GM12864 (cell line): ENCODE measurements at regions not wholly inside any gene's neighbourhood (a gene's known extent, or its start where the extent isn't known, plus 50 kb on each side); places are given as distances from the start of the nearest gene placed in this dataset.

Experiments used
- DNase-seq: peaks from one replicate; pipeline ENCODE4 v3.0.0-alpha.2; 2011; ENCODE audit warnings: low read depth
- H3K4me3 ChIP-seq: 2 replicates; pipeline ENCODE4 v1.5.1; 2011; ENCODE audit warnings: mild to moderate bottlenecking, low read depth, low read length, control low read depth
- CTCF ChIP-seq: IDR thresholded peaks from 2 replicates; pipeline ENCODE4 v1.5.1; 2011; ENCODE audit warnings: low read depth, mild to moderate bottlenecking, moderate library complexity, low read length, control low read depth, inconsistent platforms; ENCODE audit errors: missing control alignments

DNA sequence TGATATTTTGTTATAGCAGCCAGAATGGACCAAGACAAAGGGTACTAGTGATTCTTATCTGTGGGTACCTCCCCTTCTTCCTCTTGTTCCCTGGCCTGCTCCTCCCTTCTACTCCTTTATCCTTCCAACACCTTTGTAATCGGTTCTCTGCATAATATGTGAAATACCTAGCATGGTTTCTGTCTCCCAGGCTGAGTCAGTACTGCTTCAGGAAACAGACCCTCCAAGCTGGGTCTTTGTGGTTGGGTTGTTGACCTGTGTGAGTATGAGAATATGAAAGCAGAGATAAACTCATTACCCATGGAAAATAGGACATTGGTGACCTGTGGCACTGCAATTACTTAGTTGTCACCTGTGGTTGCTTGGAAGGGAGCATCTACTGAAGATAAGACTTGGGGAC, 69.3 kb upstream of the KLF13 start:
- TF ChIP-seq CTCF: no peak
- DNase-seq: no peak

DNA sequence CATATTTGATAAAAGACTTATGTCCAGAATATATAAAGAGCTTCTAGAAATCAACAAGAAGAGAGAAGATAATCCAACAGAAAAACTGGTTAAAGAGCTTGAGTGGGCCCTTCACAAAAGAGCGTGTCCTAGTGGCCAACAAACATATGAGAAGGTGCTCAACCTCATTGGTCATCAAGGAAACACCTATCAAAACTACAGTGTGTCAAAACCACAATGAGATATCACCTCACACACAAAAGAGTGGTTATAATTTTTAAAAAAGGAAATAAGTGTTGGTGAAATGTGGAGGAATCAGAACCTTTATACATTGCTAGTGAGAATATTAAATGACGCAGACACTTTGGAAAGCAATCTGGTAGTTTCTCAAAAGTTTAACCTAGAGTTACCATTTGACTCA, 68.4 kb upstream of the KLF13 start:
- TF ChIP-seq CTCF: no peak
- no peak for DNase-seq

More for the DNA sequence above, 69.3 kb upstream of the KLF13 start:
- no peak overlapping the region for H3K4me3 ChIP-seq

GRCh38 chr15:31259562-31260252, 66.9 kb upstream of the KLF13 start:
- no peak overlapping the region for H3K4me3 ChIP-seq
- DNase-seq: no peak
- TF ChIP-seq CTCF: no peak

More for the DNA sequence above, 68.4 kb upstream of the KLF13 start:
- H3K4me3 ChIP-seq: no peak overlapping the region

- no peak for TF ChIP-seq CTCF
- no peak for DNase-seq
- no peak overlapping the region for H3K4me3 ChIP-seq
Measured at GRCh38 chr15:31260646-31261265, 65.9 kb upstream of the KLF13 start.

GRCh38 chr15:31261266-31262142, 65.1 kb upstream of the KLF13 start:
- DNase-seq: no peak
- no peak for TF ChIP-seq CTCF
- no peak overlapping the region for H3K4me3 ChIP-seq

- DNase-seq: no peak
- H3K4me3 ChIP-seq: no peak overlapping the region
- no peak for TF ChIP-seq CTCF
Measured at GRCh38 chr15:31262143-31262530, 64.5 kb upstream of the KLF13 start.
